HCT116 (cell line): ENCODE measurements at regions not wholly inside any gene's neighbourhood (a gene's known extent, or its start where the extent isn't known, plus 50 kb on each side); places are given as distances from the start of the nearest gene placed in this dataset.

Experiments
- CBX3 ChIP-seq: IDR thresholded peaks from 2 replicates; pipeline ENCODE4 v1.6.1; 2012; ENCODE audit warnings: low read depth
- CTCF ChIP-seq, 3 experiments: fragments of 200-600 bp in 1 of 3; sonication (generic) in 1 of 3; IDR thresholded peaks in 2 of 3; conservative IDR thresholded peaks in 1 of 3; 2 replicates each; pipeline ENCODE4 v1.5.1; 2012 to 2017; ENCODE audit warnings: low read depth in 2 of 3, low read length in 2 of 3, antibody characterized with exemption in 1 of 3, borderline replicate concordance in 1 of 3, control low read depth in 1 of 3, mild to moderate bottlenecking in 1 of 3, mixed read lengths in 1 of 3, mixed run types in 1 of 3, moderate library complexity in 1 of 3; ENCODE audit not compliant: insufficient read depth in 1 of 3
- EZH2 ChIP-seq: fragments of 200-600 bp; sonication (generic); IDR thresholded peaks from 2 replicates; pipeline ENCODE4 v1.6.1; 2017; ENCODE audit warnings: antibody characterized with exemption, mixed run types
- JUND ChIP-seq: IDR thresholded peaks from 2 replicates; pipeline ENCODE4 v1.6.1; 2012
- POLR2A ChIP-seq: IDR thresholded peaks from 2 replicates; pipeline ENCODE4 v1.7.0; 2011; ENCODE audit warnings: borderline replicate concordance; ENCODE audit not compliant: insufficient read depth, insufficient read length; ENCODE audit errors: extremely low read depth
- POLR2AphosphoS5 ChIP-seq: IDR thresholded peaks from 2 replicates; pipeline ENCODE4 v1.6.1; 2011; ENCODE audit warnings: mild to moderate bottlenecking, low read depth, low read length, moderate library complexity
- RAD21 ChIP-seq: IDR thresholded peaks from 2 replicates; pipeline ENCODE4 v1.6.1; 2012; ENCODE audit warnings: low read depth, mild to moderate bottlenecking
- REST ChIP-seq: IDR thresholded peaks from 2 replicates; pipeline ENCODE4 v1.6.1; 2012; ENCODE audit warnings: low read depth
- SIN3A ChIP-seq: IDR thresholded peaks from 2 replicates; pipeline ENCODE4 v1.6.1; 2012; ENCODE audit warnings: low read depth
- ZNF274 ChIP-seq: fragments of 200-500 bp; sonication (Bioruptor generic); IDR thresholded peaks from 2 replicates; pipeline ENCODE4 v1.6.1; 2014; ENCODE audit warnings: mild to moderate bottlenecking, low read depth, low read length, inconsistent platforms
- TF ChIP-seq, protein P1 (sequence below): IDR thresholded peaks from 2 replicates; pipeline ENCODE4 v1.6.1; 2011; ENCODE audit warnings: mild to moderate bottlenecking, low read length, moderate library complexity; ENCODE audit not compliant: insufficient replicate concordance; ENCODE audit errors: extremely low read depth

- TF ChIP-seq POLR2A (no peak), RAD21 (no peak), EZH2 (no peak), CTCF (IDR thresholded peaks at IDR 0.05 in 2 of 3, conservative IDR thresholded peaks at IDR 0.05 in 1 of 3; ENCODE audit: borderline replicate concordance in 1 of 3, insufficient read depth in 1 of 3, low read depth in 2 of 3, low read length in 2 of 3) (no peak), CBX3 (no peak), REST (no peak), SIN3A (no peak), JUND (no peak), POLR2AphosphoS5 (no peak), ZNF274 (no peak)
- TF ChIP-seq, protein P1, sequence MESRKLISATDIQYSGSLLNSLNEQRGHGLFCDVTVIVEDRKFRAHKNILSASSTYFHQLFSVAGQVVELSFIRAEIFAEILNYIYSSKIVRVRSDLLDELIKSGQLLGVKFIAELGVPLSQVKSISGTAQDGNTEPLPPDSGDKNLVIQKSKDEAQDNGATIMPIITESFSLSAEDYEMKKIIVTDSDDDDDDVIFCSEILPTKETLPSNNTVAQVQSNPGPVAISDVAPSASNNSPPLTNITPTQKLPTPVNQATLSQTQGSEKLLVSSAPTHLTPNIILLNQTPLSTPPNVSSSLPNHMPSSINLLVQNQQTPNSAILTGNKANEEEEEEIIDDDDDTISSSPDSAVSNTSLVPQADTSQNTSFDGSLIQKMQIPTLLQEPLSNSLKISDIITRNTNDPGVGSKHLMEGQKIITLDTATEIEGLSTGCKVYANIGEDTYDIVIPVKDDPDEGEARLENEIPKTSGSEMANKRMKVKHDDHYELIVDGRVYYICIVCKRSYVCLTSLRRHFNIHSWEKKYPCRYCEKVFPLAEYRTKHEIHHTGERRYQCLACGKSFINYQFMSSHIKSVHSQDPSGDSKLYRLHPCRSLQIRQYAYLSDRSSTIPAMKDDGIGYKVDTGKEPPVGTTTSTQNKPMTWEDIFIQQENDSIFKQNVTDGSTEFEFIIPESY, result no peak
Measured at GRCh38 chr2:56089931-56090330, 93.9 kb upstream of the CCDC85A start.
